ENCODE measurements at regions not wholly inside any gene's neighbourhood (a gene's known extent, or its start where the extent isn't known, plus 50 kb on each side); places are given as distances from the start of the nearest gene placed in this dataset.

DNA sequence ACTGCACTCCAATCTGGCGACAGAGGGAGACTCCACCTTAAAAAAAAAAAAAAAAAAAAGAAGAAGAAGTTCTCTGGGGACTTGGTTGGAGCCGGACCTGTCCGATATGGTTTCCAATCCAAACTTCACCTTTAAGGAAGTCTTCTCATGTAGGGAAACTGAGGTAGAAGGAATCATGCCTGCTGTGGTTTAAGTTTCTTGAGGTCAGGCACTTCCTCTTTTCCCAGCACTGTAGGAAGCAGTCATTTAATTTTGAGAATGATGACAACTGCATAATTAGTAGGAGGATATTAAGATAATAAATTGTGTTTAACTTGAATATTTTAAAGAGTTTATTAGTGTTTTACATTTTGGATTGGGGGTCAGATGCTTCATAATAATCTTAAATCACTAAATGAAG, 62.9 kb downstream of the KCNE4 start:
- Histone ChIP-seq H3K27me3 (ENCODE audit: control insufficient read depth, insufficient read depth, low read length) (no peaks in the 10 kb centered on the region), H3K36me3 (ENCODE audit: control insufficient read depth, insufficient read depth, low read length) (no peaks in the 10 kb centered on the region), H3K4me3 (ENCODE audit: low read depth, low read length) (no peak overlapping the region)
- TF ChIP-seq, protein P1, sequence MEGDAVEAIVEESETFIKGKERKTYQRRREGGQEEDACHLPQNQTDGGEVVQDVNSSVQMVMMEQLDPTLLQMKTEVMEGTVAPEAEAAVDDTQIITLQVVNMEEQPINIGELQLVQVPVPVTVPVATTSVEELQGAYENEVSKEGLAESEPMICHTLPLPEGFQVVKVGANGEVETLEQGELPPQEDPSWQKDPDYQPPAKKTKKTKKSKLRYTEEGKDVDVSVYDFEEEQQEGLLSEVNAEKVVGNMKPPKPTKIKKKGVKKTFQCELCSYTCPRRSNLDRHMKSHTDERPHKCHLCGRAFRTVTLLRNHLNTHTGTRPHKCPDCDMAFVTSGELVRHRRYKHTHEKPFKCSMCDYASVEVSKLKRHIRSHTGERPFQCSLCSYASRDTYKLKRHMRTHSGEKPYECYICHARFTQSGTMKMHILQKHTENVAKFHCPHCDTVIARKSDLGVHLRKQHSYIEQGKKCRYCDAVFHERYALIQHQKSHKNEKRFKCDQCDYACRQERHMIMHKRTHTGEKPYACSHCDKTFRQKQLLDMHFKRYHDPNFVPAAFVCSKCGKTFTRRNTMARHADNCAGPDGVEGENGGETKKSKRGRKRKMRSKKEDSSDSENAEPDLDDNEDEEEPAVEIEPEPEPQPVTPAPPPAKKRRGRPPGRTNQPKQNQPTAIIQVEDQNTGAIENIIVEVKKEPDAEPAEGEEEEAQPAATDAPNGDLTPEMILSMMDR (IDR thresholded peaks at IDR 0.05; ENCODE audit: insufficient read depth, low read depth, low read length): no peak
- ChIA-PET CTCF (interaction anchor here (1.1 kb wide), 1 partner anchor 8 kb away, joined by 3 read pairs; no protein-coding TSS in a partner anchor), POLR2A (interaction anchor here (1.0 kb wide), 1 partner anchor 9 kb away, joined by 3 read pairs; no protein-coding TSS in a partner anchor)
- no peak for DNase-seq (ENCODE audit: low read depth)

DNA sequence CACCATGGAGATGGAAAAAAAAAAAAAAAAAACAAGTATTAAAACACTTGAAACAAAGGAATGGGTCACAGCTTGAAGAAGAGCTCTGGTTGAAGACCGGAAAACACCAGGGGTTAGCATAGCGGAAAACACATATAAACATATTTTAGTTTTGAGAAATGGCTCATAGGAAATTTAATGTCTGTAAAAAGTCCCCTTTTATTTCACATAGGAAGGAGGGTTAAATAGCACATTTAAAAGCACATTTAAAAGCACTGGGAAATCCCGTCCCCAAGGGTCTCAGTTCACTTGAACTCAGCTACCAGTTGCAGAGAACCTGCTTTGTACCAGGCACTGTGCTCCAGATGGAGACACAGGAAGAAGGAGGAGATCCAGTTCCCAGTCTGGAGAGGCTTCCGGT, 65.5 kb downstream of the KCNE4 start:
- Histone ChIP-seq H3K36me3 (ENCODE audit: control insufficient read depth, insufficient read depth, low read length) (no peaks in the 10 kb centered on the region), H3K4me3 (ENCODE audit: low read depth, low read length) (no peak overlapping the region), H3K27me3 (ENCODE audit: control insufficient read depth, insufficient read depth, low read length) (no peaks in the 10 kb centered on the region)
- CTCF ChIA-PET: interaction anchor here (0.6 kb wide), 1 partner anchor 16 kb away, joined by 5 read pairs; no protein-coding TSS in a partner anchor
- DNase-seq (ENCODE audit: low read depth): no peak
- POLR2A ChIA-PET: no interaction called here
- TF ChIP-seq, protein P1 (IDR thresholded peaks at IDR 0.05; ENCODE audit: insufficient read depth, low read depth, low read length): no peak

DNA sequence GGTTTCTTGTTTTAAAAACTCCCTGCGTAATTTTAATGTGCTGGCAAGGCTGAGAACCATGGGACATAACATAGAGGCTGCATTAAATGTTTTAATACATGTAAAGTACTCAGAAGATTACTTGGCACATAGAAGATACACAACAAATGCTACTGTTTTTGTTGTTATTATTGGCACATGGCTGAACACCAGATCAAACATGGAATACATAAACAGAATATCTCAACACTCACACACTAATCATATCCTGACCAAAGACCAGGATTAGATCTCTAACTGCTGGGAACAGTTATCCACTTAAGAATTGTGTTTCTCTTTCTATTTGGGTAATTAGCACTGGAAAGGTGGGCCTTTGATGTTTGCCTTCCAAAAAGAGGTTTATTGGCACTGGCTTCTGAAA, 69.3 kb downstream of the KCNE4 start:
- ChIA-PET POLR2A (no interaction called here), CTCF (no interaction called here)
- TF ChIP-seq, protein P1 (IDR thresholded peaks at IDR 0.05; ENCODE audit: insufficient read depth, low read depth, low read length): no peak

DNA sequence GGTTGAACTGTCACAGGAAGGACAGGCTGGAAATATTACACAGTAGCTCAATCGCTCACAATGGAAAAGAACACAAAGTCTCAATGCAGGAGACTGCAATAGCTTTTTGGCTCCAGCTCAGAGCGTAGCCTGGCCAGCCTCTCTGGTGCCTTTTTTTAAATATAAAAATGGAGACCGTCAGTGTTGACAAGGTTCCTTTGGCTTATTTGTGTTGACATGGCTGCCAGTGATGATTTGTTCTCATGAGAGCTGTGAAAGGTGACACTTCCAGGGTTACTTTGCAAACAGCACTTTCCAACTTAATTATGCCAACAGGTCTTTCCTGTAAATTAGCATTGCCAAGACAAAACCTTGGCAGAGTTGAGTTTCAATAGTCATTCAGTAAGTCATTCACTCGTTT, 70.8 kb downstream of the KCNE4 start:
- TF ChIP-seq, protein P1 (IDR thresholded peaks at IDR 0.05; ENCODE audit: insufficient read depth, low read depth, low read length): no peak
- POLR2A ChIA-PET: no interaction called here
- CTCF ChIA-PET: interaction anchor here (1.0 to 1.5 kb wide), 2 partner anchors 8 to 13 kb away, joined by 3 read pairs; no protein-coding TSS in a partner anchor

More for the DNA sequence above, 69.3 kb downstream of the KCNE4 start:
- no peak overlapping the region for H3K4me3 ChIP-seq (ENCODE audit: low read depth, low read length)
- no peak for DNase-seq (ENCODE audit: low read depth)
- H3K36me3 ChIP-seq (ENCODE audit: control insufficient read depth, insufficient read depth, low read length): no peaks in the 10 kb centered on the region
- no peaks in the 10 kb centered on the region for H3K27me3 ChIP-seq (ENCODE audit: control insufficient read depth, insufficient read depth, low read length)

DNA sequence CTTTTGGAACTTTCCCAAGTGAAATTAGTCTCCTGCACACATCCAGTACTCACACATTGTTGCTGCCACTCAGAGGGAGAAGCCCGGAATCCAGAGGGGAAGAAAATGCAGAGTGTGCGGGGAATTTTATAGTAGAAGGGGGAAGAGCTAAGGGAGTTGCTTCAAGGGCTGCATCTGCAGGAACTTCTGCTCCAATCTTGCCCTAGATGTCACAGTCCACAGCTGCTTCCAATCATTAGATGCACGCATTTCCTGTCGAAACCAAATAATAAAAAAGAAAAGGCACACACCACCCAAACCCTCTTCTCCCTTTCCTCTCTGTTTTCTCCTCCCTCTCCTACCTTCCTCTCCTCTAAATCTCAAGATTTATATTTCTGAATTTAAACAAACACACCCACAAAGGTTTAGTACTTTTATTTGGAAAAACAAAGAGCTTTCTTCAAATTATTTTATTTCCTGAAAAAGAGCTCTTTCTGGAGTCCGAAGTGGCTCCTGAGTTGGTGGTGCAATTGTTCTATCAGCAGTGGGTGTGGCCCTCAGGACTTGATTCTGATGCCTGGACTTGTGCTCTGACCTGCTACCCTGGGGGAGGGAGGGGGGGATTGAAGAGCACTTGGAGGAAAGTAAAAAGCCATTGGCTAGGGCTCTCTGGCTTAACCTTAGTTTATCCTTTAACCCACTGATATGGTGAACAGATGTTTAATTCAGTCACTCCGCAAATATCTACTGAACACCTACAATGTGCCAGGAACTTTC, 72.0 kb downstream of the KCNE4 start:
- TF ChIP-seq, protein P1 (IDR thresholded peaks at IDR 0.05; ENCODE audit: insufficient read depth, low read depth, low read length): no peak
- no peaks in the 10 kb centered on the region for H3K27me3 ChIP-seq (ENCODE audit: control insufficient read depth, insufficient read depth, low read length)
- H3K4me3 ChIP-seq (ENCODE audit: low read depth, low read length): no peak overlapping the region
- peak; percentile 68 for DNase-seq (ENCODE audit: low read depth)
- ChIA-PET CTCF (interaction anchor here (1.0 to 1.5 kb wide), 2 partner anchors 10 to 14 kb away, joined by 3 read pairs; no protein-coding TSS in a partner anchor), POLR2A (interaction anchor here (0.6 kb wide), 1 partner anchor 10 kb away, joined by 3 read pairs; no protein-coding TSS in a partner anchor)
- H3K36me3 ChIP-seq (ENCODE audit: control insufficient read depth, insufficient read depth, low read length): no peaks in the 10 kb centered on the region

More for the DNA sequence above, 70.8 kb downstream of the KCNE4 start:
- no peaks in the 10 kb centered on the region for H3K27me3 ChIP-seq (ENCODE audit: control insufficient read depth, insufficient read depth, low read length)
- no peaks in the 10 kb centered on the region for H3K36me3 ChIP-seq (ENCODE audit: control insufficient read depth, insufficient read depth, low read length)
- no peak for DNase-seq (ENCODE audit: low read depth)
- H3K4me3 ChIP-seq (ENCODE audit: low read depth, low read length): no peak overlapping the region
